ENCODE measurements at regions not wholly inside any gene's neighbourhood (a gene's known extent, or its start where the extent isn't known, plus 50 kb on each side); places are given as distances from the start of the nearest gene placed in this dataset.

GRCh38 chr12:24055747-24056146 is 106.3 kb upstream of the SOX5 start:
- TF ChIP-seq CTCF (IDR thresholded peaks at IDR 0.05; ENCODE audit: poor library complexity, severe bottlenecking) (no peak), POLR2AphosphoS5 (IDR thresholded peaks at IDR 0.05) (no peak), RAD21 (conservative IDR thresholded peaks at IDR 0.05) (no peak), EZH2 (IDR thresholded peaks at IDR 0.05; ENCODE audit: borderline replicate concordance, insufficient read depth, low read length, poor library complexity, severe bottlenecking) (no peak), EP300 (conservative IDR thresholded peaks at IDR 0.05; ENCODE audit: poor library complexity, severe bottlenecking) (no peak), REST (IDR thresholded peaks at IDR 0.05; ENCODE audit: borderline replicate concordance) (no peak)
